ENCODE measurements at regions not wholly inside any gene's neighbourhood (a gene's known extent, or its start where the extent isn't known, plus 50 kb on each side); places are given as distances from the start of the nearest gene placed in this dataset.

- DNase-seq, result no peak
Observed at GRCh38 chr5:158644301-158644700, 455.4 kb downstream of the EBF1 start.

- no peak for DNase-seq
Observed at GRCh38 chr5:158643840-158644239, 455.9 kb downstream of the EBF1 start.

GRCh38 chr5:158642879-158643278, 456.8 kb downstream of the EBF1 start:
- no peak for DNase-seq

- DNase-seq, result no peak
Observed at GRCh38 chr5:158641016-158641415, 458.7 kb downstream of the EBF1 start.

- DNase-seq, result no peak
Observed at GRCh38 chr5:158640593-158640980, 459.1 kb downstream of the EBF1 start.

- DNase-seq, result no peak
Observed at GRCh38 chr5:158639881-158640592, 459.7 kb downstream of the EBF1 start.

- DNase-seq, result no peak
Observed at GRCh38 chr5:158638396-158638795, 461.3 kb downstream of the EBF1 start.

- no peak for DNase-seq
Observed at GRCh38 chr5:158637039-158637438, 462.7 kb downstream of the EBF1 start.

- DNase-seq, result no peak
Observed at GRCh38 chr5:158635565-158635964, 464.2 kb downstream of the EBF1 start.

GRCh38 chr5:158634714-158635113, 465.0 kb downstream of the EBF1 start:
- DNase-seq, result no peak

GRCh38 chr5:158629591-158630312, 470.0 kb downstream of the EBF1 start:
- no peak for DNase-seq

- DNase-seq, result no peak
Observed at GRCh38 chr5:158626718-158627117, 473.0 kb downstream of the EBF1 start.

GRCh38 chr5:158623971-158624370, 475.7 kb downstream of the EBF1 start:
- no peak for DNase-seq

- DNase-seq, result no peak
Observed at GRCh38 chr5:158621391-158621790, 478.3 kb downstream of the EBF1 start.

- DNase-seq, result no peak
Observed at GRCh38 chr5:158619083-158619788, 480.5 kb downstream of the EBF1 start.

GRCh38 chr5:158618256-158618655, 481.5 kb downstream of the EBF1 start:
- DNase-seq, result no peak

GRCh38 chr5:158616707-158617106, 483.0 kb downstream of the EBF1 start:
- DNase-seq, result no peak

GRCh38 chr5:158614951-158615350, 484.8 kb downstream of the EBF1 start:
- DNase-seq, result no peak

- DNase-seq, result no peak
Observed at GRCh38 chr5:158611581-158611980, 488.1 kb downstream of the EBF1 start.

- no peak for DNase-seq
Observed at GRCh38 chr5:158610051-158610415, 489.7 kb downstream of the EBF1 start.

- DNase-seq, result no peak
Observed at GRCh38 chr5:158609333-158610050, 490.2 kb downstream of the EBF1 start.

GRCh38 chr5:158607088-158607487, 492.6 kb downstream of the EBF1 start:
- no peak for DNase-seq

GRCh38 chr5:158606233-158606632, 493.5 kb downstream of the EBF1 start:
- no peak for DNase-seq

Data from activated CD4-positive, alpha-beta T cell treated with anti-CD3 and anti-CD28 coated beads, Interleukin-2, Interleukin-6, amounts not matched to agents 100 ng/mL and 50 ng/mL, durations not matched to agents 16 hours and 8 hours (primary cell).